Ovary (tissue), 3 donors: ENCODE measurements at regions not wholly inside any gene's neighbourhood (a gene's known extent, or its start where the extent isn't known, plus 50 kb on each side); places are given as distances from the start of the nearest gene placed in this dataset.

Source experiments
- CTCF ChIP-seq, 3 donors: fragments of 450-650 bp in 2 of 3; fragments of 200-600 bp in 1 of 3; IDR thresholded peaks; one replicate each; pipeline versions ENCODE4 v1.5.1 to v1.8.0; 2016 to 2022; ENCODE audit warnings: antibody characterized with exemption in 3 of 3, mild to moderate bottlenecking in 1 of 3
- EP300 ChIP-seq: sonication (generic); formaldehyde crosslinking; IDR thresholded peaks from one replicate; pipeline ENCODE4 v1.6.1; 2017; ENCODE audit warnings: antibody characterized with exemption
- POLR2A ChIP-seq: fragments of 450-650 bp; IDR thresholded peaks from one replicate; pipeline ENCODE4 v1.6.1; 2017; ENCODE audit warnings: antibody characterized with exemption, mild to moderate bottlenecking, moderate library complexity
- donor health status: DM: no; HTN: no; CAD: no.

DNA sequence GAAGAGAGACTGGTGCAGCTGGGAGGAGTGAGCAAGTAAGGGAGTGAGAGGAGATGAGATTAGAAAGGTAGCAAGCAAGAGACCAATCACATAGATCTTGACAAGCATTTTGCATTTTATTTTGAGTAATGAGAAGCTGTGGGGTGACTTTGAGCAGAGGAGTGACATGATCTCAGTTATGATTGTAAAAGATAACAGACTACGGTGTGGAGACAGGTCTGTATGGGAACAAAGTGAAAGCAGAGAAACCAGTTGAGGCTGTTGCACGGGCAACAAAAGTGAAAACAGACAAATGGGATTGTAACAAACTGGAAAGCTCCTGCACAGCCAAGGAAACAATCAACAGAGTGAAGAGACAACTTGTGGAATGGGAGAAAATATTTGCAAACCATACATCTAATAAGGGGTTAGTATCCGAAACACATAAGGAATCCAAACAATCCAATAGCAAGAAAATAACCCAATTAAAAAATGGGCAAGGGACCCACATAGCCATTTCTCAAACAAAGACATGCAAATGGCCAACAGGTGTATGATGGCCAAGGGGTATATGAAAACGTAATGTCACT lies 68.4 kb downstream of the SNRPE start:
- TF ChIP-seq CTCF (IDR thresholded peaks at IDR 0.05), result no peak
- TF ChIP-seq POLR2A, result no peak
- no peak for TF ChIP-seq EP300
